GM12878 (cell line): ENCODE measurements at regions not wholly inside any gene's neighbourhood (a gene's known extent, or its start where the extent isn't known, plus 50 kb on each side); places are given as distances from the start of the nearest gene placed in this dataset.

Source experiments
- ATAC-seq: fragments of 200-7000 bp; cut with Tn5 transposase; 3 replicates; pipeline ENCODE4 v1.9.1; 2020; ENCODE audit warnings: mild to moderate bottlenecking, moderate library complexity
- BruUV-seq: library from RNA; stranded (reverse); fragments of 400-500 nt; replicated peaks from 2 replicates; lab custom pipeline; 2021; lab: Mats Ljungman, UMichigan
- CTCF ChIA-PET: fragments of 300-600 bp; sonication (Branson Sonifier 250); formaldehyde crosslinking; extraction: SDS; loops from one replicate; lab custom pipeline; 2021; ENCODE audit warnings: inconsistent platforms; lab: Yijun Ruan, JAX
- POLR2A ChIA-PET: fragments of 350-600 bp; formaldehyde crosslinking; extraction: SDS; loops from one replicate; lab custom pipeline; 2021; ENCODE audit warnings: inconsistent platforms; lab: Charles Lee
- RAD21 ChIA-PET: fragments of 300-600 bp; sonication (Branson Sonifier 250); formaldehyde crosslinking; loops from one replicate; lab custom pipeline; 2023; ENCODE audit warnings: antibody characterized with exemption; ENCODE audit not compliant: unreplicated experiment; lab: Charles Lee
- SMC1A ChIA-PET: fragments of 300-600 bp; sonication (Branson Sonifier 250); formaldehyde crosslinking; loops from one replicate; lab custom pipeline; 2023; ENCODE audit not compliant: unreplicated experiment, uncharacterized antibody; lab: Charles Lee
- DNase-seq: peaks from one replicate; pipeline ENCODE4 v3.0.0-alpha.2; 2011; ENCODE audit warnings: low read depth, low spot score
- FAIRE-seq: peaks from 3 replicates; lab custom pipeline; 2011; peaks lifted over from hg19 to GRCh38; lab: Jason Lieb, UNC
- H2AFZ ChIP-seq: 2 replicates; pipeline ENCODE4 v1.6.0; 2011; ENCODE audit warnings: low read depth, low read length, control low read depth; ENCODE audit not compliant: control insufficient read depth
- H3K27ac ChIP-seq: 2 replicates; pipeline ENCODE4 v1.5.1; 2011; ENCODE audit warnings: control low read depth; ENCODE audit not compliant: control insufficient read depth, insufficient read depth
- H3K27me3 ChIP-seq, 2 experiments: replicated peaks in 1 of 2; 2 replicates each; pipeline versions ENCODE4 v1.6.0 to v1.6.1; 2011; ENCODE audit warnings: low read length in 1 of 2; ENCODE audit not compliant: control insufficient read depth in 2 of 2, insufficient read depth in 2 of 2
- H3K36me3 ChIP-seq, 2 experiments: 2 replicates each; pipeline ENCODE4 v1.5.1; 2011; ENCODE audit warnings: low read length in 1 of 2; ENCODE audit not compliant: control insufficient read depth in 2 of 2, insufficient read depth in 2 of 2
- H3K4me1 ChIP-seq: 2 replicates; pipeline ENCODE4 v1.6.1; 2011; ENCODE audit warnings: mild to moderate bottlenecking, low read length, moderate library complexity, mixed read lengths; ENCODE audit not compliant: control insufficient read depth, insufficient read depth
- H3K4me2 ChIP-seq: 2 replicates; pipeline ENCODE4 v1.6.0; 2011; ENCODE audit warnings: control low read depth; ENCODE audit not compliant: control insufficient read depth, insufficient read depth
- H3K4me3 ChIP-seq: fragments of 200-600 bp; sonication (generic); 2 replicates; pipeline ENCODE4 v1.5.1; 2016
- H3K79me2 ChIP-seq: 2 replicates; pipeline ENCODE4 v1.6.0; 2011; ENCODE audit warnings: low read length; ENCODE audit not compliant: control insufficient read depth, insufficient read depth
- H3K9ac ChIP-seq: 2 replicates; pipeline ENCODE4 v1.8.0; 2011; ENCODE audit warnings: low read length, control low read depth, mixed read lengths; ENCODE audit not compliant: control insufficient read depth, insufficient read depth
- H3K9me3 ChIP-seq: replicated peaks from 3 replicates; pipeline ENCODE4 v1.5.1; 2011; ENCODE audit warnings: mild to moderate bottlenecking, low read length; ENCODE audit not compliant: control insufficient read depth, insufficient read depth
- H4K20me1 ChIP-seq: 2 replicates; pipeline ENCODE4 v1.6.0; 2011; ENCODE audit not compliant: control insufficient read depth, insufficient read depth
- E4F1 ChIP-seq: fragments of 450-650 bp; IDR thresholded peaks from 2 replicates; pipeline ENCODE4 v1.6.1; 2018; ENCODE audit warnings: borderline replicate concordance, mild to moderate bottlenecking; ENCODE audit not compliant: partially characterized antibody
- EGR1 ChIP-seq, 2 experiments: IDR thresholded peaks; 1 replicate in 1 of 2; 2 replicates in 1 of 2; pipeline ENCODE4 v1.6.1; 2011 to 2012; ENCODE audit warnings: low read depth in 2 of 2, low read length in 2 of 2, borderline replicate concordance in 1 of 2, mild to moderate bottlenecking in 1 of 2, moderate library complexity in 1 of 2
- FOS ChIP-seq: IDR thresholded peaks from 3 replicates; pipeline ENCODE4 v1.6.1; 2011; ENCODE audit warnings: borderline replicate concordance; ENCODE audit not compliant: insufficient read length; ENCODE audit errors: extremely low read depth
- HCFC1 ChIP-seq: fragments of 150-350 bp; IDR thresholded peaks from 2 replicates; pipeline ENCODE4 v1.6.1; 2014; ENCODE audit warnings: low read length
- RB1 ChIP-seq: fragments of 450-650 bp; formaldehyde crosslinking; IDR thresholded peaks from 2 replicates; pipeline ENCODE4 v1.6.1; 2017; ENCODE audit warnings: mild to moderate bottlenecking, borderline replicate concordance
- RELB ChIP-seq: fragments of 450-650 bp; IDR thresholded peaks from 2 replicates; pipeline ENCODE4 v1.6.1; 2017; ENCODE audit warnings: low read depth, mild to moderate bottlenecking, moderate library complexity
- SKIL ChIP-seq: fragments of 450-650 bp; IDR thresholded peaks from 2 replicates; pipeline ENCODE4 v1.6.1; 2017; ENCODE audit warnings: mild to moderate bottlenecking, low read depth, inconsistent platforms; ENCODE audit not compliant: poor library complexity, severe bottlenecking
- SMAD1 ChIP-seq: fragments of 450-650 bp; IDR thresholded peaks from 2 replicates; pipeline ENCODE4 v1.6.1; 2018; ENCODE audit warnings: mild to moderate bottlenecking, low read depth; ENCODE audit not compliant: partially characterized antibody
- TAF1 ChIP-seq: IDR thresholded peaks from 2 replicates; pipeline ENCODE4 v1.6.1; 2011; ENCODE audit warnings: mild to moderate bottlenecking, low read depth, low read length, borderline replicate concordance
- TBL1XR1 ChIP-seq: IDR thresholded peaks from 2 replicates; pipeline ENCODE4 v1.6.1; 2012; ENCODE audit warnings: low read depth, low read length, improper control_type of control experiment
- ZNF687 ChIP-seq: fragments of 450-650 bp; IDR thresholded peaks from 2 replicates; pipeline ENCODE4 v1.6.1; 2017; ENCODE audit warnings: mild to moderate bottlenecking, moderate library complexity
- WGBS: methylation state at CpG from one replicate; pipeline ENCODE4 v1.1.6; 2016; ENCODE audit warnings: low lambda C conversion rate; ENCODE audit not compliant: insufficient replicate concordance, insufficient coverage; ENCODE audit errors: missing lambda C conversion rate; 5-methylcytosine and 5-hydroxymethylcytosine counted together
- in situ Hi-C: fragments of 300-500 bp; cut with MboI; formaldehyde crosslinking; loops from 9 replicates; pipeline ENCODE4 v1.14.3; 2018; ENCODE audit warnings: mixed read lengths
- intact Hi-C: fragments of 100-400 bp; cut with micrococcal nuclease; formaldehyde crosslinking; loops from one replicate; pipeline ENCODE4 v1.14.2; 2022; ENCODE audit not compliant: unreplicated experiment

GRCh38 chr6:63460971-63461370 lies 111.3 kb upstream of the LOC128125822 start:
- Histone ChIP-seq H3K4me1 (no peaks in the 10 kb centered on the region), H2AFZ (no peak overlapping the region), H3K4me2 (no peak overlapping the region), H3K27ac (no peak overlapping the region), H3K9me3 (no peaks in the 10 kb centered on the region), H3K79me2 (no peaks in the 10 kb centered on the region), H4K20me1 (no peaks in the 10 kb centered on the region), H3K9ac (no peak overlapping the region), H3K4me3 (no peak overlapping the region), H3K27me3 (no peaks in the 10 kb centered on the region), H3K36me3 (no peaks in the 10 kb centered on the region)
- BruUV-seq: no TSS peak
- CTCF ChIA-PET: interaction anchor here (1.4 to 1.8 kb wide), 2 partner anchors 15 to 19 kb away, joined by 3 to 4 read pairs; no protein-coding TSS in a partner anchor
- in situ Hi-C loops (no loop called here), intact Hi-C loops (no loop called here)
- no peak for DNase-seq
- SMC1A ChIA-PET: interaction anchor here (1.0 kb wide), 1 partner anchor 16 kb away, joined by 3 read pairs; no protein-coding TSS in a partner anchor
- RAD21 ChIA-PET: no interaction called here
- POLR2A ChIA-PET: no interaction called here
- no peak for ATAC-seq
- no peak for TF ChIP-seq E4F1
- no peak for TF ChIP-seq HCFC1
- no peak for TF ChIP-seq TBL1XR1
- TF ChIP-seq TAF1: no peak
- no peak for TF ChIP-seq RELB
- TF ChIP-seq EGR1 (IDR thresholded peaks at IDR 0.05; ENCODE audit: borderline replicate concordance in 1 of 2, low read depth in 2 of 2, low read length in 2 of 2): no peak
- TF ChIP-seq SKIL: no peak
- TF ChIP-seq FOS: no peak
- no peak for TF ChIP-seq RB1
- TF ChIP-seq ZNF687: no peak
- no peak for TF ChIP-seq SMAD1
- FAIRE-seq: no peak
- WGBS: 85% methylated on average over 10 of the region's 10 CpGs
